Stimulated activated CD8-positive, alpha-beta memory T cell treated with anti-CD3 and anti-CD28 coated beads, Interleukin-4, amount 100 ng/mL, for 1 hour (primary cell): ENCODE measurements at regions not wholly inside any gene's neighbourhood (a gene's known extent, or its start where the extent isn't known, plus 50 kb on each side); places are given as distances from the start of the nearest gene placed in this dataset.
"Not testable (repeated sequence)": the region's sequence is repeated elsewhere in the genome, so short reads cannot be mapped to it uniquely, and the experiment has no call there.

Experiments used
- DNase-seq, 2 donors: peaks; one replicate each; pipeline ENCODE4 v3.0.0-alpha.2; 2020; ENCODE audit warnings: low read depth in 2 of 2, low spot score in 1 of 2

DNA sequence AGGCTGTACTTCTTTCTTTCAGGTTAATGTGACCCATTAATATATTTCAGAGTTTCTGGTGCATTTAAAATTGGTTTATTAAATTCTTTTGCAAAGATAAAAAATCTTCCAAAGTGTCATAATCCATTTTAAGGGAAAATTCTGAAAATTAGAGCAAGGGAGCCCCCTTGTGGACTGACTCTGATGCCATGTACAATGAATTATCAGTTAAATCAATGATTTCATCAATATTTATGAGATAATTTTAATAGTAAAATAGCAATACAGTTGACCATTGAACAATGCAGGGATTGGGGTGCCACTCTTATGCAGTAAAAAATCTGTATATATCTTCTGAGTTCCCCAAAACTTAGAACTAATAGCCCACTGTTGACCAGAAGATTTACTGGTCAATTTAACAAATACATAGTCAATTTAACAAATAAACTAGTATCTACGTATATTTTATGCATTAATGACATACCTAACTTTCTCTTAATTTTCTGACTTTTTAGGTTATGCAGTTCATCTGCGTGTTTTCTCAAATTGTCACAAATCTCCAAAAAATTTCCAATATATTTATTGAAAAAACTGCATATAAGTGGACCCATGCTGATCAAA lies 479.1 kb upstream of the MIR17HG start:
- no peak for DNase-seq

DNA sequence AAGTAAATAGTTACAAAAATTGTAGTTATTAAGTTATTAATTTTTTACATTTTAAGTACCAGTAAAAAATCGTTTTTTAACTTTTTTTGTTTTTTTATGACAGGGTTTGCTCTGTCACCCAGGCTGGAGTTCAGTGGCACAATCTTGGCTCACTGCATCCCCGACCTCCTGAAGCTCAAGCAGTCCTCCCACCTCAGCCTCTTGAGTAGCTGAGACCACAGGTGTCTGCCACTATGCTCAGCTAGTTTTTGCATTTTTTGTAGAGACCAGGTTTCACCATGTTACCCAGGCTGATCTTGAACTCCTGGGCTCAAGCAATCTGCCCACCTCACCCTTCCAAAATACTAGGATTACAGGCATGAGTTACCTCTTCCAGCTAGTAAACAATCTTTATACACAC lies 477.9 kb upstream of the MIR17HG start:
- DNase-seq = no peak

GRCh38 chr13:90872491-90873025 lies 474.9 kb upstream of the MIR17HG start:
- DNase-seq = no peak

DNA sequence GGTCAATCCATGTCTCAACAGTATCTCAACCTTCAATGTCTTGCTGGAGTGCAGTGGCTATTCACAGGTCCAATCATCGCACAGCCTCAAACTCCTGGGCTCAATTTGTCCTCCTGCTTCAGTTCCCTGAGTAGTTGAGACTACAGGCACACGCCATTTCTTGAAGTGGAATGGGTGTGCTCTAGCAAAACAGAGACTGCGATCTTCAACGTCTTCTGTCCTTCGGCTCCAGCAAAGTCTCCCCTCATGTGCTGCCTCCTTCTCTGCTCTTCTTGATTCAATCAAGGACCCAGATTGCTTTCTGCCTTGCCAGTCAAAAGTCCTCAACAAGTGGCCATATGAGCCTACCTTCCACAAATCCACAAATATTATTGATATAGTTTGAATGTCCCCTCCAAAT lies 466.7 kb upstream of the MIR17HG start:
- no peak for DNase-seq

DNA sequence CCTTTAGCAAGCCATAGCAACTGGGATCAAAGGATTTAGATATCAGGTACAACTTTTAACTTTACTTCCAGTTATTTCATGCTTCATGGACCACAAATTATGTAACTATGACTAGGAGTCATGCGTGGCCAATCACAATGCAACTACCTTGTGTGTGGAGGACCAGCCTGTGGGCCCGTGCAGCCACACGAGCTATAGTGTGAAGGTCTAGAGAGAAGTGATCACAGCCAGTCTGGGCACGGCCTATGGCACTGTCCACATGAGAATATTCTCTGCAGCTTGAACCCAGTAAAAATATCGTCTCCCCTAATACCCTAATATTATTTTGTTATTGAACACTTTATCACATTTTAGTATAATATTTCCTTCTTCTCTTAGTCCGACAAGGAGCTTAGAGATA lies 464.9 kb upstream of the MIR17HG start:
- no peak for DNase-seq

GRCh38 chr13:90883592-90883991 lies 463.9 kb upstream of the MIR17HG start:
- DNase-seq = no peak

GRCh38 chr13:90884066-90884465 lies 463.4 kb upstream of the MIR17HG start:
- DNase-seq = no peak

- no peak for DNase-seq
Observed at GRCh38 chr13:90889906-90890834, 457.3 kb upstream of the MIR17HG start.

DNA sequence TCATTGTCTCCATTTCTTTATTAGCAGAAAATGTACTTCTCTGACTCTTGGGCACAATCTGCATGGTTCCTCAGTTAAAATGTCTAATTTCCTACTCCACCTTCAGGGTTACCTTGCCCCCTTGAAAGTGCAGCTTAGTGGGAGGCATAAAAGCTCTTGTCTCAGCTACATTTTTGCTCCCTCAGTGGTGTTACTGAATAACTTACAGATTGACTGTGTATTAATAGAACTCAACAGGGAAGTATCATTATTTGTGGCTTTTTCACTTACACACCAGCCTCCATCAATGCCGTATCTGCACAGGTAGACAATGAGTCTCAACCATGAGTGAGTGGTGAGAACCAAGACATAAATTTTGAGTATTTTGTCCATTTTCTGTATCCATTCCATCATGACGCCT lies 456.2 kb upstream of the MIR17HG start:
- no peak for DNase-seq

DNA sequence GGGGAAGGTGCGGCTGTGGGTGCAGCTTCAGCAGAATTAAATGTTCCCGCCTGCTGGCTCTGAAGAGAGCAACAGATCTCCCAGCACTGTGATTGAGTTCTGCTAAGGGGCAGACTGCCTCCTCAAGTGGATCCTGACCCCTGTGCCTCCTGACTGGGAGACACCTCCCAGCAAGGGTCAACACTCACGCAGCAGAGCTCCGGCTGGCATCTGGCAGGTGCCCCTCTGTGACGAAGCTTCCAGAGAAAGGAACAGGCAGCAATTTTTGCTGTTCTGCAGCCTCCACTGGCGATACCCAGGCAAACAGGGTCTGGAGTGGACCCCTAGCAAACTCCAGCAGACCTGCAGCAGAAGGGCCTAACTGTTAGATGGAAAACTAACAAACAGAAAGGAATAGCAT lies 454.3 kb upstream of the MIR17HG start:
- DNase-seq = not testable (repeated sequence)

GRCh38 chr13:90896002-90896401 lies 451.5 kb upstream of the MIR17HG start:
- no peak for DNase-seq

GRCh38 chr13:90898811-90899210 lies 448.7 kb upstream of the MIR17HG start:
- DNase-seq = no peak

DNA sequence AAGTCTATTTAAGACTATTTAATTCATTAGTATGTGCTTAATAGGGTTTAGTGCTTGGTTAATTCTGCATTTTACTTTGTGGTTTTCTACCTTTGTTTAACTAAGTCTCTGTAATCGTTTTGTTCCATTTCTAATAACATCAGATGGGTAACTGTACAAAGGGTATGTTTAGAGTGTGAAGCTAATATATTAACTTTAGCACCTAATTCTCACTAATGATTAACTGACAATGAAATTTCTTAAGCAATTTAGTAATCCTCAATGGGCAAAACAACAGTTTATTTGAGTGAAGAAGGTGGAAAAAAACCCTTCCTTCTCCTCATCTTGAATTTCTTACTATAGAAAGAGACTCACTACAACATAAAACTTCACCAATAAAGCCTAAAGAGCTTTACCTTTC lies 448.1 kb upstream of the MIR17HG start:
- no peak for DNase-seq

DNA sequence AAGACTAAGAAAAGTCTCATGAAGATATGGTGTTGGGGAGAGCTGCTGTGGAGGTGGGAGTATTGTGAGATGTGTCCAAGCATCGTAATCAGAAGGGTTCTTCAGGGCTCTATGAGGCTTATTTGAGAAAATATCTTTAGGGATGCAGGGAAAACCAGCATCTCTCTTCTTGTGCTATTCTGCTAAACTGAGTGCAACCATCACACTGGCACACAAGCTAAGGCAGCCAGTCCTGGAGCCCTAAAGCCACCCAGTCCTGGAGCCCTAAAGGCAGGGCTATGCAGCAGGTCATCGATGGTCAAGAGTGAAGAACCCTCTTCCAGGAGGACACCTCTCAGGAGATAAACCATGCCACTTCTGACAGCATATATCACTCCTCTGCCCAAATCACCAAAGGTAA lies 445.2 kb upstream of the MIR17HG start:
- DNase-seq = no peak

DNA sequence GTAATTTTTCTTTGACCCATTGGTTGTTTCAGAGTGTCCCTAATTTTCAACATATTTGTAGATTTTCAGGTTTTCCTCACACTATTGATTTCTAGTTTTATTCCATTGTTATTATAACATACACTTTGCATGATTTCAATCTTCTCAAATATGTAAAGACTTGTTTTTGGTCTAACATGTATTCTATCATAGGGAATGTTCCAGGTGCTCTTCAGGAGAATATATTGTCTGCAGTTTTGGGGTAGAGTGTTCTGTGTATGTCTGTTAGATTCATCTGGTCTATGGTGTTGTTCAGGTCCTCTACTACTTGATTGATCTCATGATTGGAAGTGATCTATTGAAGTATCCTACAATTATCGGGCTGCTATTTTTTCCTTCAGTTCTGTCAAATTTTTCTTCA lies 440.9 kb upstream of the MIR17HG start:
- no peak for DNase-seq

DNA sequence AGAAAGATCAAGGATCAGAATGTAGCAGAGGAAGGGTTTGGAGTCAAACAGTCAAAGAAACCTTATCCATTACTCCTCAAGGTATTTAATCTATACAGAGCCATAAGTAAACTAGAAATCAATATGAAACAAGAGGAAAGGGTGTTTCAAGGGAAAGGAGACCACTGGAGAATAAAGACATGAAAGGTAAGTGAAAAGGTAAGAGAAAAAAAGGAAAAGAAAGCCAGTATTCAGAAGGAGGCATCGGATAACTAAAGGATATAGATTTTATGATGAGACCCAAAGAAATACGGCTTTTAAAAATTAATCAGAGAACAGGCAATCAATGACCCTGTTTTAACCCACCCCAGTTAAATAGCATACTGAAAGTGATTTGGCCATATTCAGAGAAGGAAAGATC lies 438.7 kb upstream of the MIR17HG start:
- no peak for DNase-seq

GRCh38 chr13:90910018-90910639 lies 437.4 kb upstream of the MIR17HG start:
- no peak for DNase-seq

- no peak for DNase-seq
Observed at GRCh38 chr13:90912247-90912646, 435.2 kb upstream of the MIR17HG start.

- no peak for DNase-seq
Observed at GRCh38 chr13:90918536-90918935, 429.0 kb upstream of the MIR17HG start.

DNA sequence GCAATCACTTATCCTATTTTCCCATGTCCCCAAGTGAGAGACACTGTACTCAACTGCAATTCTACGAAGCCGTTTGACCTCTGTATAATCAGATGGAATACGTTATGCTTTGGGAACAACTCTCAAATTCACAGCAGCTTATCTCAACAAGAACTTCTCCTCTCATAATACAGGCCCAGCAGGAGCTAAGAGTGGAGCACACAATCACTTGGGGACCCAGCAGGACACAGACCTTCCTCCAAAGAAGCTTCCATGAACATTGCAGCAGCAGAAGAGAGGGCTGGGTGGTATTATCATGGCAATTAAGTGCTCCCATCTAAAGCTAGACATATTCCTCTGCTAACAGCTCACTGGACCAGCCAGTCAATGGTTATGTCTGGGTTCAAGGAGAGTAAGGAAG lies 428.3 kb upstream of the MIR17HG start:
- no peak for DNase-seq

DNA sequence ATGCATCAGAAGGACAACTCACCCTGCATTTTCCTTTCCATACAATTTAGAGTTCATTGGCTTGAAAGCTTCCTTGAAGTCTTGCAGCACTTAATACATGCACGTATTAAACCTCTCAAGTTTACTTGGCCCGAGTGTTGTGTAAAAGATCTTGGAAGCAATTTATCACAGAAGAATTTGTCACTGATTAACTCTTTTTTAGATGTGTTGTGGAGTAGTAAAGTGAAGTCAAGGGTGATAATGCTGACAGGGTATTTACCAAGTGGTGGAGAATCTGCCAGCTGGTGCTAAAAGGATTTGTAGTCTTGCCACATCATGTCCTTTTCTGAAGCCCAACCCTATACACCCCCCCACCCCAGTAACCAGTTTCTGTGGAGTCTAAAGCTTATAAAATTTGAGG lies 421.0 kb upstream of the MIR17HG start:
- no peak for DNase-seq

- DNase-seq = no peak
Observed at GRCh38 chr13:90928109-90928508, 419.4 kb upstream of the MIR17HG start.
